G401.6 (cell line): ENCODE measurements at regions not wholly inside any gene's neighbourhood (a gene's known extent, or its start where the extent isn't known, plus 50 kb on each side); places are given as distances from the start of the nearest gene placed in this dataset.

Source experiments
- FAIRE-seq: peaks from 2 replicates; lab custom pipeline; 2012; peaks lifted over from hg19 to GRCh38; lab: Jason Lieb, UNC

- FAIRE-seq: no peak
Measured at GRCh38 chr4:57172065-57172464, 61.9 kb upstream of the IGFBP7 start.

- no peak for FAIRE-seq
Measured at GRCh38 chr4:57168982-57169381, 58.8 kb upstream of the IGFBP7 start.

GRCh38 chr4:57163530-57164459 lies 53.6 kb upstream of the IGFBP7 start:
- FAIRE-seq: peak; percentile 89

GRCh38 chr4:57162499-57163019 lies 52.4 kb upstream of the IGFBP7 start:
- no peak for FAIRE-seq
